ENCODE measurements at regions not wholly inside any gene's neighbourhood (a gene's known extent, or its start where the extent isn't known, plus 50 kb on each side); places are given as distances from the start of the nearest gene placed in this dataset.

- Mint-ChIP-seq H3K27ac (no peak overlapping the region), H3K4me1 (no peaks in the 10 kb centered on the region), H3K27me3 (peaks cover 0 to 5% of the 10 kb centered on the region in 2 donors), H3K4me3 (no peak overlapping the region), H3K9me3 (no peaks in the 10 kb centered on the region), H3K36me3 (no peaks in the 10 kb centered on the region)
- H3K27ac ChIP-seq (ENCODE audit: low read length) = no peak overlapping the region
- POLR2A ChIA-PET = no interaction called here
- H3K27me3 ChIP-seq (replicated peaks in 1 of 2; ENCODE audit: control insufficient read depth in 2 of 2, extremely low read depth in 1 of 2, insufficient read depth in 2 of 2, low read length in 1 of 2) = peaks cover 0 to 6% of the 10 kb centered on the region in 2 experiments
- no peaks in the 10 kb centered on the region for H3K36me3 ChIP-seq (ENCODE audit: control insufficient read depth in 2 of 2, extremely low read depth in 1 of 2, insufficient read depth in 1 of 2, low read length in 1 of 2)
- H3K4me1 ChIP-seq (ENCODE audit: control insufficient read depth in 1 of 2, extremely low read depth in 1 of 2, insufficient read depth in 2 of 2, low read length in 2 of 2) = no peaks in the 10 kb centered on the region
- WGBS (ENCODE audit: insufficient coverage) = 37% methylated on average over 2 of the region's 7 CpGs
- H3K4me3 ChIP-seq (ENCODE audit: control insufficient read depth in 1 of 2, extremely low read depth in 1 of 2, low read length in 1 of 2) = no peak overlapping the region
- ATAC-seq (replicated peaks in 1 of 4) (no peak), DNase-seq (no peak)
- CTCF ChIA-PET = no interaction called here
- no peaks in the 10 kb centered on the region for H3K9me3 ChIP-seq
Measured at GRCh38 chr10:42963312-42963711, 113.6 kb upstream of the RET start.

GRCh38 chr10:42969147-42969546, 107.7 kb upstream of the RET start:
- Histone ChIP-seq H3K27ac (ENCODE audit: low read length) (no peak overlapping the region), H3K36me3 (ENCODE audit: control insufficient read depth in 2 of 2, extremely low read depth in 1 of 2, insufficient read depth in 1 of 2, low read length in 1 of 2) (no peaks in the 10 kb centered on the region), H3K9me3 (no peaks in the 10 kb centered on the region), H3K4me3 (ENCODE audit: control insufficient read depth in 1 of 2, extremely low read depth in 1 of 2, low read length in 1 of 2) (no peak overlapping the region), H3K4me1 (ENCODE audit: control insufficient read depth in 1 of 2, extremely low read depth in 1 of 2, insufficient read depth in 2 of 2, low read length in 2 of 2) (no peaks in the 10 kb centered on the region), H3K27me3 (replicated peaks in 1 of 2; ENCODE audit: control insufficient read depth in 2 of 2, extremely low read depth in 1 of 2, insufficient read depth in 2 of 2, low read length in 1 of 2) (peaks cover 0 to 21% of the 10 kb centered on the region in 2 experiments)
- Mint-ChIP-seq H3K4me3 (no peak overlapping the region), H3K27ac (no peak overlapping the region), H3K36me3 (no peaks in the 10 kb centered on the region), H3K9me3 (no peaks in the 10 kb centered on the region), H3K4me1 (no peaks in the 10 kb centered on the region), H3K27me3 (peaks cover 4 to 5% of the 10 kb centered on the region in 2 donors)
- ChIA-PET POLR2A (no interaction called here), CTCF (no interaction called here)
- DNase-seq (no peak), ATAC-seq (replicated peaks in 1 of 4) (no peak)
- WGBS (ENCODE audit: insufficient coverage) = 88% methylated on average over 2 of the region's 3 CpGs

GRCh38 chr10:42969909-42970308, 107.0 kb upstream of the RET start:
- H3K4me1 ChIP-seq (ENCODE audit: control insufficient read depth in 1 of 2, extremely low read depth in 1 of 2, insufficient read depth in 2 of 2, low read length in 2 of 2) = no peaks in the 10 kb centered on the region
- no peak overlapping the region for H3K4me3 ChIP-seq (ENCODE audit: control insufficient read depth in 1 of 2, extremely low read depth in 1 of 2, low read length in 1 of 2)
- no peaks in the 10 kb centered on the region for H3K36me3 ChIP-seq (ENCODE audit: control insufficient read depth in 2 of 2, extremely low read depth in 1 of 2, insufficient read depth in 1 of 2, low read length in 1 of 2)
- ChIA-PET CTCF (interaction anchor here in 1 of 2 donors (0.5 kb wide), 1 partner anchor 8 kb away, joined by 10 read pairs; no protein-coding TSS in a partner anchor), POLR2A (no interaction called here)
- H3K9me3 ChIP-seq = no peaks in the 10 kb centered on the region
- Mint-ChIP-seq H3K9me3 (no peaks in the 10 kb centered on the region), H3K4me3 (no peak overlapping the region), H3K36me3 (no peaks in the 10 kb centered on the region), H3K4me1 (no peaks in the 10 kb centered on the region), H3K27ac (no peak overlapping the region), H3K27me3 (peaks cover 4 to 5% of the 10 kb centered on the region in 2 donors)
- peaks cover 0 to 28% of the 10 kb centered on the region in 2 experiments for H3K27me3 ChIP-seq (replicated peaks in 1 of 2; ENCODE audit: control insufficient read depth in 2 of 2, extremely low read depth in 1 of 2, insufficient read depth in 2 of 2, low read length in 1 of 2)
- no peak for ATAC-seq (replicated peaks in 1 of 4)
- peak in 1 of 35 experiments; percentile 2 for DNase-seq
- WGBS (ENCODE audit: insufficient coverage) = 88% methylated on average over 3 of the region's 6 CpGs
- no peak overlapping the region for H3K27ac ChIP-seq (ENCODE audit: low read length)

- no peaks in the 10 kb centered on the region for H3K9me3 ChIP-seq
- no peak overlapping the region for H3K27ac ChIP-seq (ENCODE audit: low read length)
- ATAC-seq (replicated peaks in 1 of 4) = no peak
- no peak overlapping the region for H3K27ac Mint-ChIP-seq
- POLR2A ChIA-PET = no interaction called here
- peaks cover 0 to 30% of the 10 kb centered on the region in 2 experiments for H3K27me3 ChIP-seq (replicated peaks in 1 of 2; ENCODE audit: control insufficient read depth in 2 of 2, extremely low read depth in 1 of 2, insufficient read depth in 2 of 2, low read length in 1 of 2)
- peak in 3 of 35 experiments; percentile 3 to 10 (median 4) for DNase-seq
- H3K36me3 ChIP-seq (ENCODE audit: control insufficient read depth in 2 of 2, extremely low read depth in 1 of 2, insufficient read depth in 1 of 2, low read length in 1 of 2) = no peaks in the 10 kb centered on the region
- H3K4me1 ChIP-seq (ENCODE audit: control insufficient read depth in 1 of 2, extremely low read depth in 1 of 2, insufficient read depth in 2 of 2, low read length in 2 of 2) = no peaks in the 10 kb centered on the region
- H3K4me3 ChIP-seq (ENCODE audit: control insufficient read depth in 1 of 2, extremely low read depth in 1 of 2, low read length in 1 of 2) = no peak overlapping the region
- CTCF ChIA-PET = no interaction called here
- H3K9me3 Mint-ChIP-seq = no peaks in the 10 kb centered on the region
- H3K4me3 Mint-ChIP-seq = no peak overlapping the region
- H3K4me1 Mint-ChIP-seq = no peaks in the 10 kb centered on the region
- WGBS (ENCODE audit: insufficient coverage) = 87% methylated on average over 14 of the region's 15 CpGs
- H3K27me3 Mint-ChIP-seq = peaks cover 4 to 5% of the 10 kb centered on the region in 2 donors
- no peaks in the 10 kb centered on the region for H3K36me3 Mint-ChIP-seq
Measured at GRCh38 chr10:42970451-42971250, 106.2 kb upstream of the RET start.

- H3K4me3 Mint-ChIP-seq = no peak overlapping the region
- no peaks in the 10 kb centered on the region for H3K9me3 Mint-ChIP-seq
- Histone ChIP-seq H3K36me3 (ENCODE audit: control insufficient read depth in 2 of 2, extremely low read depth in 1 of 2, insufficient read depth in 1 of 2, low read length in 1 of 2) (no peaks in the 10 kb centered on the region), H3K4me1 (ENCODE audit: control insufficient read depth in 1 of 2, extremely low read depth in 1 of 2, insufficient read depth in 2 of 2, low read length in 2 of 2) (no peaks in the 10 kb centered on the region), H3K4me3 (ENCODE audit: control insufficient read depth in 1 of 2, extremely low read depth in 1 of 2, low read length in 1 of 2) (no peak overlapping the region), H3K27ac (ENCODE audit: low read length) (no peak overlapping the region), H3K27me3 (replicated peaks in 1 of 2; ENCODE audit: control insufficient read depth in 2 of 2, extremely low read depth in 1 of 2, insufficient read depth in 2 of 2, low read length in 1 of 2) (peaks cover 0 to 35% of the 10 kb centered on the region in 2 experiments), H3K9me3 (no peaks in the 10 kb centered on the region)
- DNase-seq (peak in 2 of 35 experiments; percentile 1 to 2), ATAC-seq (replicated peaks in 1 of 4) (peak in 1 of 4 experiments; percentile 11)
- no peaks in the 10 kb centered on the region for H3K4me1 Mint-ChIP-seq
- POLR2A ChIA-PET = no interaction called here
- WGBS (ENCODE audit: insufficient coverage) = 90% methylated on average over 3 of the region's 4 CpGs
- H3K27me3 Mint-ChIP-seq = peaks cover 4 to 5% of the 10 kb centered on the region in 2 donors
- CTCF ChIA-PET = no interaction called here
- no peak overlapping the region for H3K27ac Mint-ChIP-seq
- no peaks in the 10 kb centered on the region for H3K36me3 Mint-ChIP-seq
Measured at GRCh38 chr10:42971251-42971599, 105.6 kb upstream of the RET start.

- ChIA-PET CTCF (no interaction called here), POLR2A (interaction anchor here in 1 of 2 donors (0.8 kb wide), 1 partner anchor 59 kb away, joined by 3 read pairs; no protein-coding TSS in a partner anchor)
- Histone ChIP-seq H3K4me3 (ENCODE audit: control insufficient read depth in 1 of 2, extremely low read depth in 1 of 2, low read length in 1 of 2) (no peak overlapping the region), H3K36me3 (ENCODE audit: control insufficient read depth in 2 of 2, extremely low read depth in 1 of 2, insufficient read depth in 1 of 2, low read length in 1 of 2) (no peaks in the 10 kb centered on the region), H3K9me3 (no peaks in the 10 kb centered on the region), H3K27ac (ENCODE audit: low read length) (no peak overlapping the region), H3K27me3 (replicated peaks in 1 of 2; ENCODE audit: control insufficient read depth in 2 of 2, extremely low read depth in 1 of 2, insufficient read depth in 2 of 2, low read length in 1 of 2) (peaks cover 0 to 37% of the 10 kb centered on the region in 2 experiments), H3K4me1 (ENCODE audit: control insufficient read depth in 1 of 2, extremely low read depth in 1 of 2, insufficient read depth in 2 of 2, low read length in 2 of 2) (no peaks in the 10 kb centered on the region)
- ATAC-seq (replicated peaks in 1 of 4) = no peak
- no CpG with 5 or more reads among the region's 6 CpGs for WGBS (ENCODE audit: insufficient coverage)
- Mint-ChIP-seq H3K4me3 (no peak overlapping the region), H3K9me3 (no peaks in the 10 kb centered on the region), H3K4me1 (no peaks in the 10 kb centered on the region), H3K27me3 (peaks cover 4 to 6% of the 10 kb centered on the region in 2 donors), H3K36me3 (no peaks in the 10 kb centered on the region), H3K27ac (no peak overlapping the region)
- DNase-seq = no peak
Measured at GRCh38 chr10:42972946-42973345, 103.9 kb upstream of the RET start.

Data from T-cell (primary cell).